ENCODE measurements at regions not wholly inside any gene's neighbourhood (a gene's known extent, or its start where the extent isn't known, plus 50 kb on each side); places are given as distances from the start of the nearest gene placed in this dataset.

DNA sequence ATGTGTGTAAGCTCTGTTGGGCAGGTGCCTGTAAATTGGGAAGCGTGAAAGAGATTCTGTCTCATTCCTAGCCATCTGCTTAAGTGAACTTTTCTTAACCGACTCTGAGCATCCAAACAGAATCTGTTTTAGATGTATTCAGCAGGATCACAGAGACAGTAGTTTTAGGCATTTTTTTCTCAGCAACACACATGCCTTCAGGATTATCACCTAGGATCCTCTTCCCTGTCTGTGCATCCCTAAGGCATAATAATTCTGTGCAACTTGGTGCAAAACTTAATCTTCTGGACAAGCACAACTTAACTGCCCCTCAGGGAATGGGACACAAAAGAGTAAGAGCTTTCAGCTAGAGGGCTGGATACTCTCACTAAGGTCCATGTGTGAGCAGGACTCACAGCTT lies 284.8 kb downstream of the C7orf25 start:
- ChIA-PET POLR2A (no interaction called here), CTCF (no interaction called here)

DNA sequence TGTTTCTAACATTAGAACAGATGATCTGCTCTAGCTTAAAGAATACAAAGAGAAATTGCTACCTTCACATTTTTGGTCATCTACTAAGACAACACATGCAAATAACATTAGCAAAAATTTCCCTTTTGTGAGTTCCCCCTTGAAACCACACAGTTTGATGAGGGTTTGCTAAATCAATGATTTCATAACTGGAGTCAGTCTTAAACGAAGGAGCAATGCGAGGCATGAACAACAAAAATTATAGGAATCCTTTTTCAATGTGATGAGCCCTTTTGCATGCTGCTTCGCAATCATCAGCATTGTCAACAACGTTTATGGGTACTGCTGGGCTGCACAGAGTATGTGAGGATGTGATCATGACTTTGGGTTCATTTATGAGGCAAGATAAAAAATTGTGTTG lies 286.4 kb downstream of the C7orf25 start:
- POLR2A ChIA-PET, result no interaction called here

More for the DNA sequence above, 284.8 kb downstream of the C7orf25 start:
- Histone ChIP-seq H3K36me3 (ENCODE audit: control insufficient read depth, insufficient read depth, low read length) (no peaks in the 10 kb centered on the region), H3K4me3 (ENCODE audit: low read depth, low read length) (no peak overlapping the region), H3K27me3 (ENCODE audit: control insufficient read depth, insufficient read depth, low read length) (no peaks in the 10 kb centered on the region)
- TF ChIP-seq, protein P1, sequence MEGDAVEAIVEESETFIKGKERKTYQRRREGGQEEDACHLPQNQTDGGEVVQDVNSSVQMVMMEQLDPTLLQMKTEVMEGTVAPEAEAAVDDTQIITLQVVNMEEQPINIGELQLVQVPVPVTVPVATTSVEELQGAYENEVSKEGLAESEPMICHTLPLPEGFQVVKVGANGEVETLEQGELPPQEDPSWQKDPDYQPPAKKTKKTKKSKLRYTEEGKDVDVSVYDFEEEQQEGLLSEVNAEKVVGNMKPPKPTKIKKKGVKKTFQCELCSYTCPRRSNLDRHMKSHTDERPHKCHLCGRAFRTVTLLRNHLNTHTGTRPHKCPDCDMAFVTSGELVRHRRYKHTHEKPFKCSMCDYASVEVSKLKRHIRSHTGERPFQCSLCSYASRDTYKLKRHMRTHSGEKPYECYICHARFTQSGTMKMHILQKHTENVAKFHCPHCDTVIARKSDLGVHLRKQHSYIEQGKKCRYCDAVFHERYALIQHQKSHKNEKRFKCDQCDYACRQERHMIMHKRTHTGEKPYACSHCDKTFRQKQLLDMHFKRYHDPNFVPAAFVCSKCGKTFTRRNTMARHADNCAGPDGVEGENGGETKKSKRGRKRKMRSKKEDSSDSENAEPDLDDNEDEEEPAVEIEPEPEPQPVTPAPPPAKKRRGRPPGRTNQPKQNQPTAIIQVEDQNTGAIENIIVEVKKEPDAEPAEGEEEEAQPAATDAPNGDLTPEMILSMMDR (IDR thresholded peaks at IDR 0.05; ENCODE audit: insufficient read depth, low read depth, low read length), result no peak
- no peak for DNase-seq (ENCODE audit: low read depth)

DNA sequence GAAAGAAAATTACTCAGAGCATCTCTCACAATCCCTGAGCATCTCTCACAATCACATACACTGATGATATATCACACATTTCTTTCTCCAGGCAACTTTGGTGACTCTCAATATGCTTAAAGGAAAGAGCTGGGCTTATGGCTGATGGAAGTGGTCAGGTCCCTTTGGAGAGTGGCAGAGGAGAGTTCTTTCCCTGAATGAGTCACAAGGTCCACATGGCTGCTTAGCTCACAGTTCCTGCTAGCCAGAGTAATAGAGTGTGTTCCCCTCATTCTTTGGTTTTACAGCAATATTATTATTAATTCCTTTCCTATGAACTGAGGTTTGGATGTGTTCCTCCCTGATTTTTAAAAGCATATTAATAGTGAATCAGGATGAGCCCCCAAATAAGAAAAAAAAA lies 287.4 kb downstream of the C7orf25 start:
- DNase-seq (ENCODE audit: low read depth), result no peak
- TF ChIP-seq, protein P1 (IDR thresholded peaks at IDR 0.05; ENCODE audit: insufficient read depth, low read depth, low read length), result no peak
- ChIA-PET POLR2A (no interaction called here), CTCF (interaction anchor here (0.6 to 1.2 kb wide), 5 partner anchors 16 to 681 kb away, joined by 3 read pairs; no protein-coding TSS in a partner anchor)
- Histone ChIP-seq H3K36me3 (ENCODE audit: control insufficient read depth, insufficient read depth, low read length) (no peaks in the 10 kb centered on the region), H3K4me3 (ENCODE audit: low read depth, low read length) (no peak overlapping the region), H3K27me3 (ENCODE audit: control insufficient read depth, insufficient read depth, low read length) (no peaks in the 10 kb centered on the region)

More for the DNA sequence above, 286.4 kb downstream of the C7orf25 start:
- Histone ChIP-seq H3K4me3 (ENCODE audit: low read depth, low read length) (no peak overlapping the region), H3K27me3 (ENCODE audit: control insufficient read depth, insufficient read depth, low read length) (no peaks in the 10 kb centered on the region), H3K36me3 (ENCODE audit: control insufficient read depth, insufficient read depth, low read length) (no peaks in the 10 kb centered on the region)
- CTCF ChIA-PET, result no interaction called here
- no peak for DNase-seq (ENCODE audit: low read depth)
- TF ChIP-seq, protein P1 (IDR thresholded peaks at IDR 0.05; ENCODE audit: insufficient read depth, low read depth, low read length), result no peak

DNA sequence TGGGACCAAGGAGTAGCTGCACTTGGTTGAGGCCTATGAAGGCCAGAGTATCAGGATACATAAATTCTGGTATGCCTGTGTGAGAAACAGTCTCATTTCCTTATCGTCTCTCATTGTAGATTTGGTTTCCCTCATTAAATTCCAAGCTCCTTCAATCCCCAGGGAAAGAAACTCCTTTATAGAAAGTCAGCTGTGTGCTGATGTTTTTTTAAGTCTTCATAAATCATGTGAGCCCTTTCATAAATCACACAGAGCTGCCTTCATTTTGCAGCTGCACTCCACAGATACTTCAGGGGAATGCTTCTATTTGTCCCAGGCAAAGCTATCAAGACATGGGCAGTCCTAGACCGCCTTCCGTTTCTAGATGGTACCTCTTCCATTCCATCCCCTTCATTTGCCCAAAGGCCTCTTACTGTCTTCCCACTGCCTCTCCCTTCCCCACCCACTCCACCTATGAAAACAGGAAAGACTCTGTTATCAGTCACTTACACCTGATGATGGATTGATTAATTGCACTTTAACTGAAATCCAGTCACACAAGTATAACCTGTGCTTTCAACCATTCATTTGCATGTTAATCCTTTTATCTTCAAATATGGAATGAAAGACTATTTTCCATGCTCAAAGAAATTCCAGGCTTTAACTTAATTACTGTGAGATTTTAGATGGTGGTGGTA lies 290.2 kb downstream of the C7orf25 start:
- Histone ChIP-seq H3K36me3 (ENCODE audit: control insufficient read depth, insufficient read depth, low read length) (no peaks in the 10 kb centered on the region), H3K4me3 (ENCODE audit: low read depth, low read length) (no peak overlapping the region), H3K27me3 (ENCODE audit: control insufficient read depth, insufficient read depth, low read length) (no peaks in the 10 kb centered on the region)
- TF ChIP-seq, protein P1 (IDR thresholded peaks at IDR 0.05; ENCODE audit: insufficient read depth, low read depth, low read length), result no peak
- DNase-seq (ENCODE audit: low read depth), result no peak
- CTCF ChIA-PET, result interaction anchor here (1.8 kb wide), 1 partner anchor 31 kb away, joined by 3 read pairs; no protein-coding TSS in a partner anchor
- POLR2A ChIA-PET, result no interaction called here

DNA sequence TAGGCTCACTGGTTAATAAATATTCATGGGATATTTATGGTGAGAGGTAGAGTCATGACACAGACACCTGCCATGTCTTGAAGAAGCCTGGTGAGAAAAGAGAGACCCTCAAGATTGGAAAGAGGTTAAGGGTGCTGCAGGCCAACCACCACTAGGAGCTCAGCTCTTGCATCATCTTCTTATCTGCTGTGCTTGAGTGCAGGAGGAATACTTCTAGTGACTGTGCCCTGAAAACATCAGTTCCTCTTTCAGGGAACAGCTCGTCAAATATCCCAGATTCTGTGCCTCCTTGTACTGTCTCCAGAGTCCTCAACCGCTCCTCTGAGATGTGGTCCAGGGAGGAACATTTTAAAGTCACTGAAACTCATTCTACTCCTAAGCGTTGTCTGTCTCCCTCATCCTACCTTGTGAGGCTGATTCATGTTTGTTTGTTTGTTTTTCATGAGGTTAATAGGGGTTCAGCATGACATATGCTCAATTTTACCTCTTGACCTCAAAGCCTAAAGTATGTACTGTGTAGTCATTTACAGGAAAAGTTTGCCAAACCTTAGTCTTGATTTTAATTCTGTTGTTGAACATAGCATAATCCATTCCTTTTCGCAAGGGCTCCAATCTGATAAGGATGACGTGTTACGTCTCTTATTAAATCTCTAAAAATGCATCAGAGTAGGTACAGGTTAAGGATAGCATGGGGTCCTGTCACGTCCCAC lies 293.1 kb downstream of the C7orf25 start:
- no peaks in the 10 kb centered on the region for H3K27me3 ChIP-seq (ENCODE audit: control insufficient read depth, insufficient read depth, low read length)
- ChIA-PET CTCF (no interaction called here), POLR2A (no interaction called here)
- no peaks in the 10 kb centered on the region for H3K36me3 ChIP-seq (ENCODE audit: control insufficient read depth, insufficient read depth, low read length)
- no peak overlapping the region for H3K4me3 ChIP-seq (ENCODE audit: low read depth, low read length)
- TF ChIP-seq, protein P1 (IDR thresholded peaks at IDR 0.05; ENCODE audit: insufficient read depth, low read depth, low read length), result no peak
- no peak for DNase-seq (ENCODE audit: low read depth)

All from BJ (cell line).